ENCODE measurements at regions not wholly inside any gene's neighbourhood (a gene's known extent, or its start where the extent isn't known, plus 50 kb on each side); places are given as distances from the start of the nearest gene placed in this dataset.
"Not testable (repeated sequence)": the region's sequence is repeated elsewhere in the genome, so short reads cannot be mapped to it uniquely, and the experiment has no call there.

- no peak for DNase-seq (ENCODE audit: low read depth)
- in situ Hi-C loops (cut with HindIII; ENCODE audit: low pct_unique_long_range_greater_than_20kb, low sequenced_read_pairs) = no loop called here
Observed at GRCh38 chrX:121163443-121163842, 116.0 kb downstream of the GLUD2 start.

DNA sequence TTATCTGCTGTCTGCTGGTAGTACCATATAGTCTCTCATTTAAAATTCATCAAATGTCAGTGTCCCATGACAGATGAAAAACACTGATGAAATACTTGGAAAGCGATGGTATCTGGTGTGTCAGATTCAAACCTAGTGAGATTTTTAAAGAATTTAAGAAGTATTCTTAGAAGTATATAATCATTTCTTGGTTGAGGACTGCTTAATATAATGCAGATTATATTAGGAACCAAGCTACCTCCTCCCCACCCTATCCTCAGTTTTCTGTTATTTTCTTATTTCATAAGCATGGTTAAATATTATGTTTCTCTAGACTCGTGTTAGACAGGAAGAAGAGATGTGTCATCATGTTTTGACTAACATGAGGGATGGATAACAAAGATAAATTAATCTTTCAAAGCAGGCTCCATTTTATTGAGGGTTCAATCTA, 118.5 kb downstream of the GLUD2 start:
- no peak for DNase-seq (ENCODE audit: low read depth)
- in situ Hi-C loops (cut with HindIII; ENCODE audit: low pct_unique_long_range_greater_than_20kb, low sequenced_read_pairs) = no loop called here

GRCh38 chrX:121169099-121170035, 122.0 kb downstream of the GLUD2 start:
- no peak for DNase-seq (ENCODE audit: low read depth)
- in situ Hi-C loops (cut with HindIII; ENCODE audit: low pct_unique_long_range_greater_than_20kb, low sequenced_read_pairs) = no loop called here

DNA sequence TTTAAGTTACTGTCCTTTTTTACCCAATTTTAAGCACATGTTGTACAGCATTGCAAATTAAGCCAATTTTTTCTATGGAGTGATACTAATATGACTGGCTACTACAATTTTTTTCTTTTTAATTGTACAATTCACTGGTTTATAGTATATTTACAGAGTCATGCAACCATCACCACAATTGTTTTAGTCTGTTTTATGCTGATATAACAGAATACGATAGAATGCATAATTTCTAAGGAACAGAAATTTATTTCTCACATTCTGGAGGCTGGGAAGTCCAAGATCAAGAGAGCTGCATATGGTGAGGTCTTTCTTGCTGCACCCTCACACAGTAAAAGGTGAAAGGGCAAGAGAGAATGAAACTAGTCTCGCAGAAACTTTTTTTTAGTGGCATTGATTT, 125.3 kb downstream of the GLUD2 start:
- in situ Hi-C loops (cut with HindIII; ENCODE audit: low pct_unique_long_range_greater_than_20kb, low sequenced_read_pairs) = no loop called here
- no peak for DNase-seq (ENCODE audit: low read depth)

GRCh38 chrX:121179972-121180371, 132.6 kb downstream of the GLUD2 start:
- in situ Hi-C loops (cut with HindIII; ENCODE audit: low pct_unique_long_range_greater_than_20kb, low sequenced_read_pairs) = no loop called here
- DNase-seq (ENCODE audit: low read depth) = peak; percentile 3

- DNase-seq (ENCODE audit: low read depth) = no peak
- in situ Hi-C loops (cut with HindIII; ENCODE audit: low pct_unique_long_range_greater_than_20kb, low sequenced_read_pairs) = no loop called here
Observed at GRCh38 chrX:121191779-121192178, 144.4 kb downstream of the GLUD2 start.

- in situ Hi-C loops (cut with HindIII; ENCODE audit: low pct_unique_long_range_greater_than_20kb, low sequenced_read_pairs) = no loop called here
Observed at GRCh38 chrX:121195719-121196118, 148.3 kb downstream of the GLUD2 start.

GRCh38 chrX:121196872-121197444, 149.5 kb downstream of the GLUD2 start:
- in situ Hi-C loops (cut with HindIII; ENCODE audit: low pct_unique_long_range_greater_than_20kb, low sequenced_read_pairs); DNase-seq (ENCODE audit: low read depth): not testable (repeated sequence)

More at GRCh38 chrX:121195719-121196118, 148.3 kb downstream of the GLUD2 start:
- no peak for DNase-seq (ENCODE audit: low read depth)

DNA sequence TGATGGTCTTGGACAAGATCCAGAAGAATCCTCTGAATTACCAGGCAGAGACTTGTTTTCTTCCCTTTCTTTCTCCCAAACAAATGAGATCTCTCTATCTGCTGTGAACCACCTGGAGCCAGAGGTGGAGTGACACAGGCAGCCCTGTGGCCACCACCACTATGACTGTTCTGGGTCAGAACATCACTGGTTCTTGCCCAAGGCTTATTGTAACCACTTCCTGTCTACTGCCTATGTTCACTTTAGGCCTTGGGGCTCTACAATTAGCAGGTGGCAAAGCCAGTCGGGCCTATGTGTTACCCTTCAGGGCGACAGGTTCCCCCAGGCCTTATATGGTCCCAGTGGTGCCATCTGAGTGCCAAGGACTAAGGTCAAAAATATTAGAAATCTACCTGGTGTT, 161.2 kb downstream of the GLUD2 start:
- in situ Hi-C loops (cut with HindIII; ENCODE audit: low pct_unique_long_range_greater_than_20kb, low sequenced_read_pairs) = no loop called here
- DNase-seq (ENCODE audit: low read depth) = no peak

DNA sequence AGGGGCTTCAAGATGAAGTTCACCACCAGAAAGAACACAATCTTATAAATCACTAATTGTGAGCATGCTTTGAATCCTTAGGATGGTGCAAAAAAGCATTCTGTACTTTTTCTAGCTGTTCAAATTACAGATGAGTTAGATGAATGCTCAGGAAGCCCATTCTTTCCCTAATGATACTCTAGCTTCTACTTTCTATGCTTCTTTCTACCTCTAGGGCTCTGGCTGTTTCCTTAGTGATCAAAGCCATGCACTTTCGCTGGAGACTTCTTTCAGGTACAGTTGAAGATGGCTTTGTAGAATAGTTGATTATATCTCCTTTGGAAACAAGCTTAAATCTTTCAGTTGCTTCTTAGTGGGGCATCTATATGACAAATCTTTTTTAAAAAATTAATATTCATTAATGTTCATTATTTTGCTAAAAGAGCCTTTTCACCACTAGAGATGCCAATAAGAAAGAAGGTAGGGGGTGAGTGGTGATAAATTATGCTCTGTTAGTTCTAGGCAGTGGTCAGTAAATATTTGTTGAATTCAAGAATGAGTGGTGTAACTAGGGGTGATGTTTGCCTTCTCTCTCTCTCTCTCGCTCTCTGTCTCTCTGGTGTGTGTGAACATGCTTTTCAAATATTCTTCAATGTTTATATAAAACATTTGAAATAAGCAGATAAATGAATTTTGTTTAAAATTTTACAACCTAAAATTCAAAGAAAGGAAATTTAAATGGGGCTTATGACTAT, 169.4 kb downstream of the GLUD2 start:
- in situ Hi-C loops (cut with HindIII; ENCODE audit: low pct_unique_long_range_greater_than_20kb, low sequenced_read_pairs) = no loop called here

GRCh38 chrX:121221322-121221977, 174.0 kb downstream of the GLUD2 start:
- in situ Hi-C loops (cut with HindIII; ENCODE audit: low pct_unique_long_range_greater_than_20kb, low sequenced_read_pairs) = no loop called here
- no peak for DNase-seq (ENCODE audit: low read depth)

More for the DNA sequence above, 169.4 kb downstream of the GLUD2 start:
- DNase-seq (ENCODE audit: low read depth) = no peak

GRCh38 chrX:121227888-121228287, 180.5 kb downstream of the GLUD2 start:
- in situ Hi-C loops (cut with HindIII; ENCODE audit: low pct_unique_long_range_greater_than_20kb, low sequenced_read_pairs) = no loop called here
- no peak for DNase-seq (ENCODE audit: low read depth)

- DNase-seq (ENCODE audit: low read depth) = no peak
- in situ Hi-C loops (cut with HindIII; ENCODE audit: low pct_unique_long_range_greater_than_20kb, low sequenced_read_pairs) = no loop called here
Observed at GRCh38 chrX:121231566-121232358, 184.4 kb downstream of the GLUD2 start.

DNA sequence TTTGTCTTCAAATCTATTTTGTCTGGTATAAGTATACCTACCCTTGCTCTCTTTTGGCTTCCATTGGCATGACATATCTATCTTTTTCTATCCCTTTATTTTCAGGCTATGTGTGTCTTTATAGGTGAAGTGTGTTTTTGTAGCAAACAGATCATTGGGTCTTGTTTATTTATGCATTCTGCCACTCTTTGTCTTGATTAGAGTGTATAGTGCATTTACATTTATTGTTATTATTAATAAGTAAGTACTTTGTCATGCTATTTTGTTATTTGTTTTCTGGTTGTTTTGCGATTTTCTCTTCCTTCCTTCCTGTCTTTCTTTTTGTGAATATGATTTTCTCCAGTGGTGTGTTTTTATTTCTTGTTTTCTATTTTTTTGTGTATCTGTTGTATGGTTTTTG, 188.6 kb downstream of the GLUD2 start:
- in situ Hi-C loops (cut with HindIII; ENCODE audit: low pct_unique_long_range_greater_than_20kb, low sequenced_read_pairs) = no loop called here

DNA sequence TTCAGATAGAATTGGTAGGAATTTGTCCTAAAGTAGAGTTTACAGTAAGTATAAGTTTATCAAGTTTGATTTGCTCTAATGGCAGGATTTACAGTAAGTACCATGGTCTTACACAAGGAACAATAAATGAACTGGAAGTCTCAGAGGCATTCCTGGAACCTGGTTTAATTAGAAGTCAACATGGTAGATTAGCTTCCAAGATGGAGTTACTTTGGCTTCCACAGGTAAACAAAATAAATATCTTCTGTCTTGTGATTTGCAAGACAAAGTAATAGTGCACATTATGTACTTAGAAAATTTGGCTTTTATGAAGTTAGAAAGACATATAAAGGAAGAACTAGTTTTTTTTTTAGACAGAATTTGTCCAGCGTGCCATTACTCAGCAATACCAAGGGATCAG, 190.7 kb downstream of the GLUD2 start:
- DNase-seq (ENCODE audit: low read depth) = no peak
- in situ Hi-C loops (cut with HindIII; ENCODE audit: low pct_unique_long_range_greater_than_20kb, low sequenced_read_pairs) = no loop called here

More for the DNA sequence above, 188.6 kb downstream of the GLUD2 start:
- DNase-seq (ENCODE audit: low read depth) = no peak

DNA sequence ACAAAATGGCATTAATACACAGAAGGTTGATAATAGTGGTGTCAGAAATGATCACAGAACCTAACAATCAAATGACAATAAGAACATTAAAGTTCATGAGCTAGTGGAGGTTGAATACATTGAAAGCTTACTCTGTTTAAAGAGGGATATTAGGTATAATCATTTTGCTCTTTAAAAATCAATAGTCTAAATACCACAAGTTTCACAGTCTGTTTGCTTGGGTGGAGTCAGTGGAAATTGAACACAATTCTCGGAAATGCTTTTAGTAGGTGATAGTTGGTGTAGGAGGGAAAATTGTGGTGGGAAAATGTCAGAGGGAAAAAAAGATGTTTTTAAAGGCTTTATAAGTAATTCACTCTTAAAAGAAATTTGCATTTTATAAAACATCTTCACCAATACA, 197.1 kb downstream of the GLUD2 start:
- in situ Hi-C loops (cut with HindIII; ENCODE audit: low pct_unique_long_range_greater_than_20kb, low sequenced_read_pairs) = no loop called here
- no peak for DNase-seq (ENCODE audit: low read depth)

DNA sequence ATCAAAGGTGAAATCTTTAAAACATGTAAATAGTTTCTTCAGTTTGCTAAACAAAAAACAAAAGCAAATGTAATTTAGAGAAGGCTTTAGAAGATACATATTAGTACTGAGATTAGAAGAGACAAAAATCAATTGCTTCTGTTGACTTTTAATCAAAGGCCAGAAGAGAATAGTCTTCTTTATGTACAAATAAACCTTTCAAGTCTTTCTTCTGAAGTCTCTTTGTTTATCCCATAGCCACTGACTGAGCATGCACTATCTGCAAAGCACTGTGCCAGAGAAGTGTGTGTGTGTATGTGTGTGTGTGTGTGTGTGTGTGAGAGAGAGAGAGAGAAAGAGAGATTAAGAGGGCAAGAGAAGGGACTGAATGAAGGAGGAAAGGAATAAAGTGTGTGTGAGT, 198.4 kb downstream of the GLUD2 start:
- no peak for DNase-seq (ENCODE audit: low read depth)
- in situ Hi-C loops (cut with HindIII; ENCODE audit: low pct_unique_long_range_greater_than_20kb, low sequenced_read_pairs) = no loop called here

DNA sequence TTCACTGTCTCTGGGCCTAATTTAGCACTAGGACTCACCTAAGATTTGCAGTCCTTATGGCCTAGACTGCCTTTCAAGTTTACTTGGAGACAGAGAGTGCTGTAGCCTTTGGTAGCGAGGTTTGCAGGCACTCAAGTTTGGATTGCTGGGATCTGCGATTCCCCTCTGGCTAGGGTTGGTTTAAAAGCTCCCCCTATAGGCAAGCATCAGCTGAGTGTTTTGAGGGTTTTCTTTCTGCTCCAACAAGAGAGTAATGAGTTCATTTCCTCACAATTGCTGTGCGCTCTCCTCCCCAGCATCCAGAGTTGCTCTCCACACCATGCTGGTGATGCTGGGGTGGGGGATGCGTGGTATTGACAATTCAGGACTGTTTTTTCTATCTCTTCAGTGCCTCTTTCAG, 206.9 kb downstream of the GLUD2 start:
- in situ Hi-C loops (cut with HindIII; ENCODE audit: low pct_unique_long_range_greater_than_20kb, low sequenced_read_pairs) = no loop called here

More for the DNA sequence above, 206.9 kb downstream of the GLUD2 start:
- no peak for DNase-seq (ENCODE audit: low read depth)

All from Caki2 (cell line).